ENCODE measurements at regions not wholly inside any gene's neighbourhood (a gene's known extent, or its start where the extent isn't known, plus 50 kb on each side); places are given as distances from the start of the nearest gene placed in this dataset.

GRCh38 chr10:121032460-121032859, 181.3 kb downstream of the WDR11 start:
- DNase-seq (ENCODE audit: low spot score), result no peak

- DNase-seq (ENCODE audit: low spot score), result no peak
Observed at GRCh38 chr10:121033366-121033765, 182.2 kb downstream of the WDR11 start.

- DNase-seq (ENCODE audit: low spot score), result peak; percentile 70
Observed at GRCh38 chr10:121036431-121036830, 185.3 kb downstream of the WDR11 start.

GRCh38 chr10:121041499-121041898, 190.3 kb downstream of the WDR11 start:
- DNase-seq (ENCODE audit: low spot score), result no peak

- DNase-seq (ENCODE audit: low spot score), result no peak
Observed at GRCh38 chr10:121041906-121042305, 190.7 kb downstream of the WDR11 start.

GRCh38 chr10:121042342-121042741, 191.2 kb downstream of the WDR11 start:
- DNase-seq (ENCODE audit: low spot score), result no peak

- DNase-seq (ENCODE audit: low spot score), result no peak
Observed at GRCh38 chr10:121043124-121043849, 192.1 kb downstream of the WDR11 start.

GRCh38 chr10:121048749-121049148, 197.6 kb downstream of the WDR11 start:
- no peak for DNase-seq (ENCODE audit: low spot score)

GRCh38 chr10:121049489-121049888, 198.3 kb downstream of the WDR11 start:
- DNase-seq (ENCODE audit: low spot score), result no peak

GRCh38 chr10:121049923-121050322, 198.8 kb downstream of the WDR11 start:
- no peak for DNase-seq (ENCODE audit: low spot score)

- no peak for DNase-seq (ENCODE audit: low spot score)
Observed at GRCh38 chr10:121051171-121051570, 200.0 kb downstream of the WDR11 start.

- DNase-seq (ENCODE audit: low spot score), result no peak
Observed at GRCh38 chr10:121051696-121052279, 200.6 kb downstream of the WDR11 start.

GRCh38 chr10:121053151-121053550, 202.0 kb downstream of the WDR11 start:
- DNase-seq (ENCODE audit: low spot score), result no peak

GRCh38 chr10:121054874-121055273, 203.7 kb downstream of the WDR11 start:
- no peak for DNase-seq (ENCODE audit: low spot score)

GRCh38 chr10:121057269-121057668, 206.1 kb downstream of the WDR11 start:
- DNase-seq (ENCODE audit: low spot score), result no peak

GRCh38 chr10:121058082-121058481, 206.9 kb downstream of the WDR11 start:
- DNase-seq (ENCODE audit: low spot score), result no peak

GRCh38 chr10:121059351-121059750, 208.2 kb downstream of the WDR11 start:
- no peak for DNase-seq (ENCODE audit: low spot score)

- DNase-seq (ENCODE audit: low spot score), result no peak
Observed at GRCh38 chr10:121062115-121062514, 211.0 kb downstream of the WDR11 start.

GRCh38 chr10:121063744-121064143, 212.6 kb downstream of the WDR11 start:
- no peak for DNase-seq (ENCODE audit: low spot score)

GRCh38 chr10:121064491-121064890, 213.3 kb downstream of the WDR11 start:
- no peak for DNase-seq (ENCODE audit: low spot score)

GRCh38 chr10:121065330-121065729, 214.2 kb downstream of the WDR11 start:
- no peak for DNase-seq (ENCODE audit: low spot score)

GRCh38 chr10:121069061-121069850, 218.1 kb downstream of the WDR11 start:
- no peak for DNase-seq (ENCODE audit: low spot score)
